WTC11 (cell line): ENCODE measurements at regions not wholly inside any gene's neighbourhood (a gene's known extent, or its start where the extent isn't known, plus 50 kb on each side); places are given as distances from the start of the nearest gene placed in this dataset.

Source experiments
- ATAC-seq: fragments of 200-7000 bp; cut with Tn5 transposase; 2 replicates; pipeline ENCODE4 v1.10.0; 2021; ENCODE audit warnings: mild to moderate bottlenecking, moderate library complexity
- CTCF ChIA-PET: fragments of 300-600 bp; sonication (Branson Sonifier 250); formaldehyde crosslinking; loops from one replicate; lab custom pipeline; 2021; ENCODE audit warnings: antibody characterized with exemption; lab: Charles Lee
- POLR2A ChIA-PET: fragments of 350-600 bp; sonication (Branson Sonifier 250); formaldehyde crosslinking; loops from one replicate; lab custom pipeline; 2021; ENCODE audit warnings: antibody characterized with exemption; lab: Charles Lee
- DNase-seq: peaks from one replicate; pipeline ENCODE4 v3.0.0; 2021; ENCODE audit warnings: low spot score
- H3K27ac Mint-ChIP-seq: 2 replicates; pipeline ENCODE4 v1.8.0; 2021; ENCODE audit warnings: mixed read lengths
- H3K27me3 Mint-ChIP-seq: 2 replicates; pipeline ENCODE4 v1.8.0; 2021; ENCODE audit warnings: low read depth, mild to moderate bottlenecking, moderate library complexity, mixed read lengths
- H3K36me3 Mint-ChIP-seq: 2 replicates; pipeline ENCODE4 v1.8.0; 2021; ENCODE audit warnings: mixed read lengths
- H3K4me1 Mint-ChIP-seq: 2 replicates; pipeline ENCODE4 v1.8.0; 2022; ENCODE audit warnings: mixed read lengths
- H3K4me3 Mint-ChIP-seq: 2 replicates; pipeline ENCODE4 v1.8.0; 2021; ENCODE audit warnings: mild to moderate bottlenecking, moderate library complexity, mixed read lengths
- H3K9me3 Mint-ChIP-seq: 2 replicates; pipeline ENCODE4 v1.8.0; 2021; ENCODE audit warnings: mixed read lengths
- ATF2 ChIP-seq: sonication (generic); formaldehyde crosslinking; IDR thresholded peaks from 2 replicates; pipeline ENCODE4 v1.8.1; 2022; ENCODE audit warnings: low read depth, missing genetic modification reagents, borderline replicate concordance
- CDX4 ChIP-seq: fragments of 250-450 bp; sonication (Bioruptor Pico); IDR thresholded peaks from 2 replicates; pipeline ENCODE4 v1.9.0; 2021; ENCODE audit warnings: moderate library complexity, mild to moderate bottlenecking, inconsistent platforms, borderline replicate concordance
- ELF4 ChIP-seq: sonication (generic); formaldehyde crosslinking; IDR thresholded peaks from 2 replicates; pipeline ENCODE4 v1.8.1; 2022; ENCODE audit warnings: low read depth, mild to moderate bottlenecking, moderate library complexity, missing genetic modification reagents
- ERG ChIP-seq: fragments of 250-450 bp; sonication (Bioruptor Pico); IDR thresholded peaks from 2 replicates; pipeline ENCODE4 v1.8.0; 2021; ENCODE audit warnings: mild to moderate bottlenecking
- FOXK1 ChIP-seq: sonication (generic); formaldehyde crosslinking; IDR thresholded peaks from 2 replicates; pipeline ENCODE4 v1.8.0; 2022; ENCODE audit warnings: mild to moderate bottlenecking, moderate library complexity, missing genetic modification reagents
- JAZF1 ChIP-seq: fragments of 250-450 bp; sonication (Bioruptor Pico); IDR thresholded peaks from 2 replicates; pipeline ENCODE4 v1.9.0; 2021; ENCODE audit warnings: moderate library complexity, mild to moderate bottlenecking, inconsistent platforms
- MLX ChIP-seq: sonication (generic); formaldehyde crosslinking; IDR thresholded peaks from 2 replicates; pipeline ENCODE4 v1.8.1; 2023; ENCODE audit warnings: mild to moderate bottlenecking, missing genetic modification reagents, moderate library complexity
- SP1 ChIP-seq: sonication (generic); formaldehyde crosslinking; conservative IDR thresholded peaks from 2 replicates; pipeline ENCODE4 v1.8.1; 2022; ENCODE audit warnings: missing genetic modification reagents
- ZNF138 ChIP-seq: sonication (generic); formaldehyde crosslinking; conservative IDR thresholded peaks from 2 replicates; pipeline ENCODE4 v1.8.1; 2022; ENCODE audit warnings: mild to moderate bottlenecking, moderate library complexity, missing genetic modification reagents
- ZNF396 ChIP-seq: fragments of 250-450 bp; sonication (Bioruptor Pico); IDR thresholded peaks from 2 replicates; pipeline ENCODE4 v1.8.0; 2021; ENCODE audit warnings: mild to moderate bottlenecking, moderate library complexity, borderline replicate concordance
- ZNF423 ChIP-seq: fragments of 250-450 bp; sonication (Bioruptor Pico); IDR thresholded peaks from 2 replicates; pipeline ENCODE4 v2.1.2; 2022; ENCODE audit warnings: mild to moderate bottlenecking, moderate library complexity
- ZSCAN18 ChIP-seq: fragments of 250-450 bp; sonication (Bioruptor Pico); IDR thresholded peaks from 2 replicates; pipeline ENCODE4 v2.1.2; 2022; ENCODE audit warnings: mild to moderate bottlenecking, moderate library complexity
- TF ChIP-seq, protein P1 (sequence below): fragments of 250-450 bp; sonication (Bioruptor Pico); IDR thresholded peaks from 2 replicates; pipeline ENCODE4 v1.9.0; 2021; ENCODE audit warnings: mild to moderate bottlenecking

DNA sequence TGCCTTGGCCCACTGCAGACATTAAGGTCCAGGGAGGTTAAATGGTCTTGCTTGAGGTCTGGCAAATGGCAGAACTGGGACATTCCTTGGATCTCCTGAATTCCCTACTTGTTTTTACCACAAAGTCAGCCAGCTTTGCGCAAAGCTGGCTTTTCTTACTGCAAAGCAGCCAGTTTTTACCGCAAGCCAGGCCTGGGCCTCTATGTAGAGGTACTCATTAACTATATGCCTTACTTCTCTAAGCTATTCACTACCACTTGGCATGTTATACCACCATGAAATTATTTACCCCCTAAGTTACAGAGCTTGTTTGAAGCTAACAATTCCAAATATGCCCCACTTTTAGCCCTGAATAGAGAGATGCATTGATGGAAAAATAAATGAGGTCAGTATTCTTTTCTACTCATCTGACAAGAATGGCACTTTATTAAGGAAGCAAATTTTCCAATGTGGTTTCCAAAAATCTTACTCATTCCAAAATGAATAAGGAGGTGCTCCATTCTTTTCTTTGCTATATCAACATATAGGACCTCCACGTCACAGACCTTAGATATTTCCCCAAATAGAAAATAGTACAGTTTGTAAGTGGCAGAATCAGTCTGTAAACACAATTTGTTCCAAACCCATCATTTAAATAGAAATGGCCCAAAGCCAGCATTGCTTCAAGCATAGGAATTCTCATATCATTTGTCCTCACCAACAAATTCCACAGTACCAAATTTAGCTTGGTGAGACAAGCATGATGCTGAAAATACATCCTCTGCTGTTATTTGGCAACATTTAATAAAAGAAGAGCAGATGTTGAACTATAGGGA is 143.9 kb upstream of the TSC22D1 start:
- ChIA-PET POLR2A (no interaction called here), CTCF (no interaction called here)
- DNase-seq (no peak), ATAC-seq (no peak)
- Mint-ChIP-seq H3K4me1 (peaks cover 9% of the 10 kb centered on the region), H3K27ac (no peak overlapping the region), H3K27me3 (no peaks in the 10 kb centered on the region), H3K36me3 (no peaks in the 10 kb centered on the region), H3K4me3 (no peak overlapping the region), H3K9me3 (0 out of 2 replicates have a peak, but pooled peaks cover 3% of the 10 kb centered on the region)
- TF ChIP-seq ATF2 (CRISPR knock-in tag) (no peak), ZNF138 (CRISPR knock-in tag) (no peak), CDX4 (no peak), SP1 (CRISPR knock-in tag) (no peak), ELF4 (no peak), ZSCAN18 (CRISPR knock-in tag) (no peak)

DNA sequence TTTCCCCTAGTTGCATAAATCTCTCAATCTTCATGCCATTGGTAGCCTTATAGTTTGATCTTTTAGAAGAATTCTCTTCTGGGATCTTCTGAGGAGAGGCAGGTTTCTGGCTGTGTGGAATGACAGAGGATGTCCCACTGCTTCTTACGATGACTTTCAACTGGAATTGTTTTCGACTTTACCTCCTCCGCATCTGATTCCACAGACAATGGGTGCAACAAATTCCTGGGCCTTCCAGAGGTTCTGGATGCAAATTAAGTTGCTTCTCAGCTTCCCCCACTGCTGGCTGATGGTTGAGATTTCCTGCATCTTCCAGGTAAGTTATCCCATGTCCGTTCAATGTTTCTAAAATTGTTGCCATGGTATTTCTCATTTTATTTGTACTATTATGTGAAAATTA is 142.3 kb upstream of the TSC22D1 start:
- POLR2A ChIA-PET = no interaction called here
- no peak overlapping the region for H3K4me3 Mint-ChIP-seq
- H3K9me3 Mint-ChIP-seq = 0 out of 2 replicates have a peak, but pooled peaks cover 3% of the 10 kb centered on the region
- DNase-seq = no peak
- CTCF ChIA-PET = interaction anchor here (0.6 kb wide), 1 partner anchor 700 kb away, joined by 3 read pairs; no protein-coding TSS in a partner anchor
- TF ChIP-seq ZNF423 (CRISPR knock-in tag) = no peak
- TF ChIP-seq, all 79 proteins: peak for 0
- Mint-ChIP-seq H3K4me1 (peaks cover 9% of the 10 kb centered on the region), H3K36me3 (no peaks in the 10 kb centered on the region), H3K27me3 (no peaks in the 10 kb centered on the region), H3K27ac (peak overlapping the region; percentile 84)
- ATAC-seq = peak; percentile 82

- Mint-ChIP-seq H3K27ac (no peak overlapping the region), H3K36me3 (no peaks in the 10 kb centered on the region), H3K4me3 (no peak overlapping the region), H3K9me3 (no peaks in the 10 kb centered on the region), H3K27me3 (no peaks in the 10 kb centered on the region), H3K4me1 (peaks cover 9% of the 10 kb centered on the region)
- POLR2A ChIA-PET = no interaction called here
- TF ChIP-seq JAZF1 (CRISPR knock-in tag) (no peak), ERG (CRISPR knock-in tag) (no peak), ZNF138 (CRISPR knock-in tag) (no peak), FOXK1 (CRISPR knock-in tag) (no peak), MLX (CRISPR knock-in tag) (no peak), ZNF396 (CRISPR knock-in tag) (no peak)
- TF ChIP-seq, protein P1, sequence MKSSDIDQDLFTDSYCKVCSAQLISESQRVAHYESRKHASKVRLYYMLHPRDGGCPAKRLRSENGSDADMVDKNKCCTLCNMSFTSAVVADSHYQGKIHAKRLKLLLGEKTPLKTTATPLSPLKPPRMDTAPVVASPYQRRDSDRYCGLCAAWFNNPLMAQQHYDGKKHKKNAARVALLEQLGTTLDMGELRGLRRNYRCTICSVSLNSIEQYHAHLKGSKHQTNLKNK (CRISPR knock-in tag) = no peak
- ATAC-seq = no peak
- CTCF ChIA-PET = no interaction called here
- no peak for DNase-seq
Measured at GRCh38 chr13:44715287-44716230, 139.4 kb upstream of the TSC22D1 start.
